Liver (tissue), 3 donors: ENCODE measurements at regions not wholly inside any gene's neighbourhood (a gene's known extent, or its start where the extent isn't known, plus 50 kb on each side); places are given as distances from the start of the nearest gene placed in this dataset.

ENCODE experiments used
- CTCF ChIP-seq: fragments of 150-350 bp; IDR thresholded peaks from 2 replicates; pipeline ENCODE4 v1.5.1; 2017; ENCODE audit warnings: improper control_type of control experiment, low read depth, low read length; ENCODE audit not compliant: missing input control
- EGR1 ChIP-seq, 2 donors: IDR thresholded peaks; 2 replicates each; pipeline ENCODE4 v1.6.1; 2016 to 2018; ENCODE audit warnings: antibody characterized with exemption in 2 of 2, low read depth in 2 of 2
- FOXA1 ChIP-seq: IDR thresholded peaks from 2 replicates; pipeline ENCODE4 v1.6.1; 2016; ENCODE audit warnings: antibody characterized with exemption
- JUND ChIP-seq, 2 donors: IDR thresholded peaks; 2 replicates each; pipeline ENCODE4 v1.6.1; 2016; ENCODE audit warnings: antibody characterized with exemption in 2 of 2
- RAD21 ChIP-seq, 2 donors: IDR thresholded peaks; 2 replicates each; pipeline ENCODE4 v1.6.1; 2016; ENCODE audit warnings: antibody characterized with exemption in 2 of 2, mild to moderate bottlenecking in 2 of 2
- SP1 ChIP-seq: IDR thresholded peaks from 2 replicates; pipeline ENCODE4 v1.6.1; 2018; ENCODE audit warnings: antibody characterized with exemption, mild to moderate bottlenecking
- ZBTB33 ChIP-seq: IDR thresholded peaks from 2 replicates; pipeline ENCODE4 v1.6.1; 2016; ENCODE audit warnings: antibody characterized with exemption
- TF ChIP-seq, protein P1 (sequence below): IDR thresholded peaks from 2 replicates; pipeline ENCODE4 v1.6.1; 2016; ENCODE audit warnings: antibody characterized with exemption
- donor health status: healthy.
- donor health status: healthy.

GRCh38 chr6:14913931-14914330 lies 331.9 kb upstream of the JARID2 start:
- TF ChIP-seq FOXA1 = no peak
- TF ChIP-seq, protein P1, sequence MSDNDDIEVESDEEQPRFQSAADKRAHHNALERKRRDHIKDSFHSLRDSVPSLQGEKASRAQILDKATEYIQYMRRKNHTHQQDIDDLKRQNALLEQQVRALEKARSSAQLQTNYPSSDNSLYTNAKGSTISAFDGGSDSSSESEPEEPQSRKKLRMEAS = no peak
- no peak for TF ChIP-seq CTCF
- no peak for TF ChIP-seq SP1
- no peak for TF ChIP-seq RAD21 (IDR thresholded peaks at IDR 0.05)
- no peak for TF ChIP-seq JUND (IDR thresholded peaks at IDR 0.05)
- TF ChIP-seq EGR1 (IDR thresholded peaks at IDR 0.05; ENCODE audit: low read depth in 2 of 2) = no peak
- TF ChIP-seq ZBTB33 = no peak
